ENCODE measurements at regions not wholly inside any gene's neighbourhood (a gene's known extent, or its start where the extent isn't known, plus 50 kb on each side); places are given as distances from the start of the nearest gene placed in this dataset.

DNA sequence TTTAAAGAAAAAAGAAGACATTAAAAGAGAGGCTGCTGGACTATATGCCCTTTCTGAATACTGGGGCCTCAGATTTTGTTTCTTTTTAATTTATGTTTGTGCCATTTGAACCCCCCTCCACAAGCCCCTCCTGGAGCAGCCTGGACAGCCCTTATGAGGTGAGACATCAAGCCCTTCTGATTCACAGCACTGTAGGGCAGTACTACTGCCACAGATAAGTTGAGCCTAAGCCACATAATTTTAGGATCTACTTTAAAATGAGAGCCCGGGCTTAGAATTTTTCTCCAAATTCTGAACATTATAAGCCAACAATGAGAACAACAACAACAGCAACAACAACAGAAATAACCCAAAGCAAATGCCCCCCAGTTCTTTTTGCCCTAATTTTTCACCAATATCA lies 256.9 kb upstream of the SALL1 start:
- no peak for DNase-seq

DNA sequence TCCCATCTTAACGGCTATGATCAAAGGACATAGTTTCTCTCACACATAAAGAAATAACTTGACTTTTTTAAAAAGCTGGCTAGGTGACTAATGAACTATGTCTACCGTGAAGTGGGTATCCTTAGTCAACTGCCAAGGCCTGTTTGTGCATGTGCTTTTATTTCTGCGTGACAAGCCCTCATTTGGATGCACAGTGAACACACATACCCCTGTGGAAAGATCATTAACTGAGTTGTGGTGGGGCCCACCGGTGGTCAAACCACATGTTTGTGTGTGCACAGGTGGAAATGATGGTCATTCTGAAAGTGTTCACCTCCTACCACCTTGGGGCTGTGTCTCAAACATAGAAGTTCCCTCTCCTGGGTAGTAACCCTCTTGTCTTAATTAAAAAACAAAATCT lies 256.1 kb upstream of the SALL1 start:
- DNase-seq = no peak

DNA sequence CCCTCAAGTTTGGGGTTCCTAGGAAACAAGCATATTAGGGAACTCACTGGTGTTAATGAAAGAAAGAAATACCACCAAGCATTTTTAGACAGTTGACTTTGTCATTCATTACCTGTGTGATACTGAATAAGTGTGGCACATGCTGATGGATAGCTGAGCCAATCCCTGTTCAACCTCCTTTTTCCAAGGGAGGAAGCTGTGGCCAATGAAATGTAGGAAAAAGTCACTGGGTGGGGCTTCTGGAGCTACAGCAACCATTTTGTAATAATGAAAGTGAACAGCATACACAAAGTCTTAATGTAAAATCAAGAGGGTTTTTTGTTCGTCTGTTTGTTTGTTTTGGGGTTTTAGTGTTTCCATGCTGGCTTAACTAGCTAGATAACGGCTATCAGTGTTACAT lies 254.3 kb upstream of the SALL1 start:
- DNase-seq = no peak

DNA sequence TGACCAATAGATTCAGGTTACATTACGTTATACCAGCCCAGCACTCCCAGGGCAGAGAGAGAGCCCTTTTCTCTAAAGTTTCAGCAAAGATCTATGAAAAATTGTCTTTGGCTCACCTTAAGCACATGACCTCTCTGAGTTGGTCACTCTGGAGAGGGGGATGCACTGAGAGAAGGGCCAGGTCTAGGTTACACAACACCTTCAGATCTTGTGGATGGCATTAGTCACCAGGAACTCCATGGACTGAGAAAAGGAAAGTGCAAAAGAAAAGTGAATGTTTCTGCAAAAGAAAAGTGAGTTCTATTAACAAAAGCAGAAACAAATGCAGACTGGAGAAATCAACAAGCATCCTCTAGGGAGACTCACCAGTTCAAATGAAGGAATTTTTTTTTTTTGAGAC lies 253.3 kb upstream of the SALL1 start:
- no peak for DNase-seq

DNA sequence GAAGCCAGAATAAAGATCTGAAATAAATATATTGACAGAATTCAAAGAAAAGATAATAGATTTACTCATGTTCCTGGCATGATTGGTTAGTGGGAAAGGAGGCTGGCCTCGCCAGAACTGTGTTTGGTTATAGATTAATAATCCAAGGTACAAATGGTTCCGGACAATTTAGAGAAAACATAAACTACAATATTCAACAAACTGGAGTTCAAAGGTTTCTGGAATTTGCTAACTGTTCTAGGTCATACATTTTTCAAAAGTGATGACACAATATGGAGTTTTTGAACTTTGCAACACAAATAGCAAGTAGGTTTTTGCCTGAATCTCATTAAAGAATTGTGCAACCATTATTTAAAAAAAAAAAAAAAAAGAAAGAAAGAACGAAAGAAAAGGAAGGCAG lies 251.7 kb upstream of the SALL1 start:
- no peak for DNase-seq

DNA sequence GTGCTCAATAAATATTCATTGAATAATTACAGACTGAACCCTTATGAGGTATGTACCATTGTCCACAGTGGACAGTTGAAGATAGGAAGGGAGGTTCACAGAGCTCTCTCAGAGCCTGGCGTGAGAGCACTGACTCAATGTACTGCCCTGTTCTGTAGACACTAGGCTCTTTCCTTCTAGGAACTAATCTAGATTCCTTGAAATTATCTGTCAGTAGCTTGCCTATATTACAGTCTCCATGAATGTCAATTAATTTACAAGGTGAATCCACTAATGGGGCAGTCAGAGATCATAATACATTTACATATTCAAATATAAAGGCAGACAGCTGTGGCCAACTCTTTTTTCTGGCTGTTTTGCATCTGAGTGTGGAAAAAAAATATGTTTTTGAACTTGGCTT lies 251.2 kb upstream of the SALL1 start:
- DNase-seq = no peak

DNA sequence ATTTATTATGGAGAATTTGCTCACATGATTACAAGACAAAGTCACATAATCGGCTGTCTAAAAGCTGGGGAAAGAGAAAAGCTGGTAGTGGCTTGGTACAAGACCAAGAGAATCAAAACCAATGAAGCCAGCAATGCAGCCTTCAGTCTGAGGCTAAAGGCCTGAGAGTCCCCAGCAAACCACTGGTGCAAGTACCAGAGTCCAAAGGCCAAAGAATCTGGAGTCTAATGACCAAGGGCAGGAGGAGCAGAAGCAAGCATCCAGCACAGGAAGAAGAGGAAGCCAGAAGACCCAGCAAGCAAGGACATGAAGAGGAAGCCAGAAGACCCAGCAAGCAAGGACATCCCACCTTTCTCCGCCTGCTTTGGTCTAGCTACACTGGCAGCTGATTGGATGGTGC lies 250.6 kb upstream of the SALL1 start:
- no peak for DNase-seq

DNA sequence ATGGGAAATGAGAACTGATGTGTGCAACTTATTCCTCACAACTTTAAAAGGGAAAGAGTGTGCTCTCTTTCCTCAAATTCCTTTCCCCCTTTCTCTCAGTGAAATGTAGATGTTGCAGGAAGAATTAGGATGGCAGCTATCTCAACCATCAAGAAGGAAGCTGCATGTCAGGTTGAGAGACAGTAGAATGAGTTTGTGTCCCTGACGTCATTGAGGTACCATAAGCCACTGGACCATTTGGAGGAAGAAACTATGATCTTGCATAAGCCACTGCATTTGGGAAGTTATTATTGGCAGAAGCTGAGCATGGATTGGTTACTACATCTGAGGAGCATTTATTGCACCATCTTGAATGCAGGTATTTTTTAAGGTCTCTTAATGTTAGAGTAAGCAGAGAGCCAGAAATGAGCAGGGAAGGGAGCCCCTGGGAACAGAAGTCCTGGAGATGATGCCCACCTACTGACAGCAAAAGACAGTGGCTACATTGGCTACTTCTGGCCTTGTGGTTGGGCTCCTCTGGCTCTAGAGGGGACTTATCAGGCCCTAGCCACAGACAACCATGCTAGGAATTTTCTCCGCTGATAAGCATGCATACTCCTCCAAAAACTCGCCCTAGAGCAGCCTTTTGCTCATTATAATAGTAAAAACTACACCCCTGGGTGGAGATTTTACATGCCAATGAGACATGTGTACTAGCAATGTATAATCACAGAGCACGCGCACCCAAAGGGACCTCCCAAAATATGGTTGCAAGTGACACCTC lies 249.0 kb upstream of the SALL1 start:
- DNase-seq = no peak

DNA sequence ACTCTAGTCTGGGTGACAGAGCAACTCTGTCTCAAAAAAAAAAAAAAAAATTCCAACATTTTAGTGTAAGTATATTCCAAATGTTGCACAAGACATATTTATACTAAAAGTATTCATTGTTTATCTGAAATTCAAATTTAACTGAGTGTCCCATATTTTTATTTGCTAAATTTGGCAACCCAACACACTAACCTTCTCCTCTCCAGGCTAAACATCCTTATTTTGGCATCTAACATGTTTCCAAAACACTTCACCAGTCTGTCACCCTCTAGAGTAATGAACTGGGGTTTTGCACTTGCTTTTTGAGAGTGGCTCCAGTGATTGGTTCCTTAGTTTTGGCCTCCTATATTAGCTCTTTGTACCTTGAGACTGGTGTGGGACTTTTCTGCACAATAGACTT lies 243.4 kb upstream of the SALL1 start:
- DNase-seq = no peak

DNA sequence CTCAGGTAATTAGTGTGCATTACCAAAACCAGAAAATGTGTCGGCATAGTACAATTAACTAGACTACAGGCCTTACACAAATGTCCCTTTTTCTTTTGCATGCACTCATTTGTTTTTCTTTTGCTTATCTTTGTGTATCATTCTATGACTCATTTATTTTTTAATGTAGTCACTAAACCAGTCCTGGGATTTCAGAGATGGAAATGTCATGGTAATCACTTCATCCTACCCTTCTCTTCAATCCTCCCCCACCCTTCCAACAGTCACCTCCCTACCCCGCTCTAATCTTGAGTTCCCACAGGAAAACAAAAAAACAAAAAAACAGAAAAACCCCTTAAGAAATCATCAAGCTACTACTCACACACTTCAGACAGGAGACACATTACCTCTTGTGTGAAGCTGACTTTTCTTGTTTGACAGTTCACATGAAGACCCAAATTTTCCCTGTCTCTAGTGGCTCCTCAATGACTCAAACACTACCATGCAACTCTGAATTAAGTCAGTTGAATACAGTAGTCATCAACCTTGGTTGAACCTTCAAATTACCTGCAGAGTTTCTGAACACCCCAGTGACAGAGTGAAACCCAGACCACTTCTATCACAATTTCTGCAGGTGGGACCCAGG lies 242.4 kb upstream of the SALL1 start:
- DNase-seq = no peak

DNA sequence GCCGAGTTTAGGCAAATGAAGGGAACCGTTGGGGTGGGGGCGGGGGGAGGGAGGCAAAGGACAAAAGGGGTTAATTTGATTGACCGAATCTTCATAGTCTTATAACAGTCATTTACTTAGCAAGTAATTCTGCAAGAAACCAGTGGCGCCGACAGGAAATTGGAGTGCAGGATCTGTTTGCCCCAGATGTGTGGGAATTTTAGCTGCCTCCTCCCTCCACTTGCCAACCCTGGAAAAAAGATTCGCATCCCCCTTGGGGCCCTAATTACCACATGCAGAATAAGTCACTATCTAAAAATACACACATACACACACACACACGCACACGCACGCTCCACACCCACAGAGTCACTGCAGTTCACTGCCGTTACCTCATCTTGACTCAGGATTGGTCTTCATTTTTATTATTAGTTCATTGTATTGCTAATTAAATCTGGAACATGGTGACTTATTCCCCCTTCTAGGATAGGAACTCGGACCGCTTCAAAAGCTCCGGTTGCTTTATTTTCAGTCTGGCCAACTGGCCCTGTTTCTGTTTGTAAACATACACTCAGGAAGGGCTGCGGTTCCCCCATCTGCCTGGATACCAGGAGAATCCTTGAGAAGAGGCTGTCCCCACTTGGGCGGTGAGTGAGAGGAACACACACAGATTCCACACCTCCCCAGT lies 241.6 kb upstream of the SALL1 start:
- no peak for DNase-seq

DNA sequence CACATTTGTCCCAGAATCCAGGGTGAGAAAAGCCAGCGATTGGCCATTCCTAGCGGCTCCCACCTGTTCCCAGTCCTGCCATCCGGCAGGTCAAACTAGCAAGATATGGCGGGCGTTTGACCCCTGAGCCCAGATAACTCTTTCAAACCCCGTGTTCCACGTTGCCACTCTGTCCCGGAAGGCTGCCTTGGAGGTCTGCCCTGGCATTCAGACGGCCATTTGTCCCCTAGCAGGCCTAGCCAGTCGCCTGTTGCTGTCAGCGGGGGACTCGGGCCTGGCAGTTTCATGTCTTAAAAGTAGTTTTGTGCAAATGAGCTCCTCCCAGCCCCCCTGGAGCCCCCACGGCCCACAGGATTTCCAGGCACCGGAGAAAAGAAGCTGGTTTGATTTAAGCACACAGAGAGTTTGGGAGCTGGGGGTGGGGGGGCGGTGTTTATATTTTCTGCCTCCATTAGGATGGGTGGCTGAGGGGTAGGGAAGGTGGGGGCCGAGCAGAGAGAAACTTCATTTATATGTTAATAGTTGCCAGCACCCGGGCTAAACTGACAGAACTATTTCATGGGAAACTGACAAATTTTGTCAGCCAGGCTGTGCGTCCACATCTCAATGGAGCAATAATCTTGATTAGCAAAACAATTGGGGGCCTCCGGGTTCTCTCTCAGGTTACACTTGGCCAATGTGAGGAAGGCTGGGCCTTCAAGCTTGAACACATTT lies 240.9 kb upstream of the SALL1 start:
- DNase-seq = no peak

DNA sequence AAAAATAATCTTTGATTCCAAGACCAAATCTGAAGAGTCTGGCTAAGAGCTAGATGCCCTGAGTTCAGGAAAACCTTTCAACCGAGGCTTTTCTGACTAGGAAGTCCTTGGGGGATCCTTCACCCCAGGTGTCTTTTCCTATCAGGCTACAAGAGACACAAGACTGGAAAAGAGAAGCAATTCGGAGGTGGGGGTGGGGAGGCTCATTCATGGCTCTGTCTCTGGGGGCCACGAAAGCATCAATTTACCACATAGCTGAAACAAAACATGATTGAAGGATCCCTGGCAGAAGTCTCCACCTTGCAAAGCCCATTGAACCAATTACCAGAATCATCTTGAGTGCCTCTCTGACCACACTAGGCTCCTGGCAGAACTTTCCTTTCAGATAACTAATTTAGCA lies 239.8 kb upstream of the SALL1 start:
- DNase-seq = no peak

DNA sequence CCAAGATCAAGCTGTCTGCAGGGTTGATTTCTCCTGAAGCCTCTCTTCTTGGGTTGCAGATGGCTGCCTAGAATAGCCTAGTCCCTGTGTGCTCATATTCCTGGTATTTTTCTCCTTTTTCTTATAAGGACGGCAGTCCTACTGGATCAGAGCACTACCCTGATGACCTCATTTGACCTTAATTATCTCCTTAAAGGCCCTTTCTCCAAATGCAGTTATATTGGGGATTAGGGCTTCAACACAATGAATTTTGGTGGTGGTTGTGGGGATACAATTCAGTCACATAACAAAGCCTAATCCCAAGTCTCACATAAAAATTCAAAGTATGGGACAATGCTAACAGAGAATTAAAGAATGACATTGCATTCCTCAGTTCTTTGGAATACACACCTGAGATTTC lies 238.8 kb upstream of the SALL1 start:
- DNase-seq = no peak

DNA sequence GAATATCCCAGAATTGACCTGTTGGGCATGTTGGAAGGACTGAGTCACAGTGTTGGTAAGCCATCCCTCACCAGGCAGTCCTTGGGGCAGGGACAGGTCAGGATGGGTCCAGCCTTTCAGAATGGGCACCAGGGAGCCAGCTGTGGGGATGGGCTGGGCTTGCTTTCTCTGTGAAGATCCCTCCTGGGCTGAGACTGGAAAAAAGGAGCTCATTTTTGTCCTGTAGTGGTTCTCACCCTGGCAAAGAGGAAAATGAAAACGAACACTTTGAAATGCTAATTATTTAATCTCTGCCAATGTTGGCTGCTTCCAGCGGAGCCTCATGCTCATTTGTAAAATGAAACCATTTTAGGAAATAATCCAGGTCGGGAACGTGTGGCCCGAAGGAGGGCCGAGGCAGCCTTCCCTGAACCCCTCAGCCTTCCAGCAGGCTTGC lies 237.5 kb upstream of the SALL1 start:
- no peak for DNase-seq

DNA sequence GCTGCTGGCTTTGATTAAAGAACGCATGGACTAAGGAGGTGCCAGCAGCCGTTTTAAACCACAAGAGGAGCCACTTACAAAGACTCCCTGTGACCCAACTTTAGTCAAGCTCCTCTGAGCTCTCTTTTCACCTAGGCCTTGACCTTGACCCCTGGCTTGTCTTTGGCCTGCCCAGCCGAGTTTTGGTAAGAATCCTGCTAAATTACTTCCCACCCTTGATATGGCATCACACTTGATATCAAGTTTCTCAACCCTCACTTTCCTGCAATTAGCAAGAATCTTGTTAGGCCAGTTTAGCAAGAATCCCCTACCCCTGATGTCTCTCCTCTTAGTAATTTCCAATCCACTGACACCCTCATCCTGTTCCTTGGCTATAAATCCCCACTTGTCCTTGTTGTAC lies 232.8 kb upstream of the SALL1 start:
- DNase-seq = no peak

DNA sequence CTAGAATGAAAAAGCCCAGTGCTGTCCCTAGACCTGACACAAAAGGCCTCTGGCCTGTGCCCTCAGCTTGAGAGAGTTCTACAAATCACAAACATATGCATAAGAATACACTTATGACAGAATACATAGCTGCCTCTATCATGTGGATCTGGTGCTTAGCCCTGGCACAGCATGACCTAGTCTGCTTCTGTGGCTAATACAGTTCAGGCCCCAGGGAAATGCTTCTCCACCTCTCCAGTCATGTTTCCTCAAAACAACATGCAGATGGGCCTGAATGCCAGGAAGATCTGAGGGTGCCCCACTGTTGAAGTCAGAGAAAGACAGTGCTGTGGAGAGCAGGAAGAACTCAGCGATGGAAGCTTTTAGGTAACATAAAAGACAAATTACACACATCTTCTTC lies 231.9 kb upstream of the SALL1 start:
- DNase-seq = no peak

DNA sequence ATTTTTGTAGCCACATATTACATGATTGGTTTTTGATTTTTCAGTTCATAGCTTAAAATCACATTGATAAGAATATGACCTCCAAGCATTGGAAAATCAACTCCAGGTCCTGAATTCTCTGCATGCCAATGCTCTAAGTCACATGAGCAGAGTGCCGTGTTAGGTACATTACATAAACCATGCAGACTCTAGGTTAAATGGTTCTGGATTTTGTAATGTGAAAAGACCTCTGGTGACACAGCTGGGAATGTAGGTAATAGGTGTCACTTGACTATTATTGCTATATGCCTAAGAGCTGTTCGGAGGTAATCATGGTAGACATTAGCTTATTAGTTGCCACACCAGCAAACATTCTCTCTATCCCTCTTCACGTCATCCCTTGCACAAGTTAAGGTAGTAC lies 231.1 kb upstream of the SALL1 start:
- DNase-seq = no peak

DNA sequence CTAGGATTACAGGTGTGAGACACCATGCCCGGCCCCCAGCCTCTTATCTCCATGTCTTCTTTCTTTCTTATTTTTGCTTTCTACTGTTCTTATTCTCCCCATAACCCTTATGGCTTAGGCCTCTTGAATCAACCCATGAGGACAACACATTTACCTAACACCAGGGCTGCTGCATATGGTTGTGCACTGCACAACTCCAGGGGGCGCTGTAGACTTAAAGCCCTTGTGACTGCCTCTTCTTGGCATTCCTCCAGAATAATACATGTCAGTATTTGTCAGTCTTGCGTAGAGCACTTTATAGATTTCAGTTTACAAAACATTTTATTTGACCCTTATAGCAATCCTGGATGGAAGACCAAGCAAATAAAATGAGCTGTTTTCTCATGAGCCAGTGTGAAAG lies 225.0 kb upstream of the SALL1 start:
- DNase-seq = no peak

DNA sequence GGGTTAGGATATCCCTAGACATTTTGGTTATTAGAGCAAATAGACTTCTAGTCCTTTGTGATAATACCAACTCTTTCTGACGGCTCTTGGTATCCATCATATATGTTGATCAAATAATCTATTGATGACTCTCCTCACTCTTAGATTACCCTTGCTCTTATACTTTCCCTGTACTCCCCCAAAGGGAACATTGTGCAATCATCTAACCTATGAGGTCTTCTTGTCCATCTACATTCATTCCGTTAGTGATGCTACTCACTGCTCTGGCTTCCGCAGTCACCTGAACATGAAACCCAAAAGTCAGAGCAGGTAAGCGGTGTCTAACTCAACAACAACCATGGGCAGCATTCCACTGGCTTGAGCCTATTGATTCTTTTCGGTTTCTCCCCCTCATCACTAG lies 223.7 kb upstream of the SALL1 start:
- DNase-seq = no peak

DNA sequence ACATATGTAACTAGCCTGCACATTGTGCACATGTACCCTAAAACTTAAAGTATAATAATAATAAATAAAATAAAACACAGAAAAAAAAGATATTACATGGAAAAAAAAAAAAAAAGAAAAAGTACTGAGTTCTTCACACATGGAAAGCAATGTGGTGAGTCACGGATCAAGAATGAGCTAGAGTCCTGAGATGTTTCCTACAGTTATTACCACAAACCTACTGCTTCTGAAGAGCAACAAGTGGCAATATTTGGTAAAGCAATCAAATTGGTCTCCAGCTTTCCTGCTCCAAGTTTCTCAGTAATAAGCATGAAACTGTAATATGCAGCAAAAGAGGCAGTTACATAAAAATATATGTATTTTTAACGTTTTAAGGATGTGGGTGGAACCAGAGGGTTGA lies 223.3 kb upstream of the SALL1 start:
- no peak for DNase-seq

DNA sequence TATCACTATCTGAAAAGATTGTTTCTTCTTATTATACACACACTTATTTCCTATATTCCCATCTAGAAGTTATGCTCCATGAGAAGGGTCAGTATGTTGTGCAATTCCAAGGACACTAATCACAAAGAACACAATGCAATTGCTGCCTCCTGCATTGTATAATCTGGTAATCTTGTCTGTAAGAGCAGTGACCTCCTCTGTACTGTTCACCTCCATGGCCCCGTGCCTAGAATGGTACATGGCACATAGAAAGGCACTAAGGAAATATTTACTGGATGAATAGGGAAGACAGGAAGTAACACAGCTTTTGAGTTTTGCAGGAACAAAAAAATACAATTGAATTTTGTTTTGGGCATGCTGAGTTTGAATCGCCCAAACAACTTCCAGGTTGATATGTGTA lies 214.6 kb upstream of the SALL1 start:
- no peak for DNase-seq

DNA sequence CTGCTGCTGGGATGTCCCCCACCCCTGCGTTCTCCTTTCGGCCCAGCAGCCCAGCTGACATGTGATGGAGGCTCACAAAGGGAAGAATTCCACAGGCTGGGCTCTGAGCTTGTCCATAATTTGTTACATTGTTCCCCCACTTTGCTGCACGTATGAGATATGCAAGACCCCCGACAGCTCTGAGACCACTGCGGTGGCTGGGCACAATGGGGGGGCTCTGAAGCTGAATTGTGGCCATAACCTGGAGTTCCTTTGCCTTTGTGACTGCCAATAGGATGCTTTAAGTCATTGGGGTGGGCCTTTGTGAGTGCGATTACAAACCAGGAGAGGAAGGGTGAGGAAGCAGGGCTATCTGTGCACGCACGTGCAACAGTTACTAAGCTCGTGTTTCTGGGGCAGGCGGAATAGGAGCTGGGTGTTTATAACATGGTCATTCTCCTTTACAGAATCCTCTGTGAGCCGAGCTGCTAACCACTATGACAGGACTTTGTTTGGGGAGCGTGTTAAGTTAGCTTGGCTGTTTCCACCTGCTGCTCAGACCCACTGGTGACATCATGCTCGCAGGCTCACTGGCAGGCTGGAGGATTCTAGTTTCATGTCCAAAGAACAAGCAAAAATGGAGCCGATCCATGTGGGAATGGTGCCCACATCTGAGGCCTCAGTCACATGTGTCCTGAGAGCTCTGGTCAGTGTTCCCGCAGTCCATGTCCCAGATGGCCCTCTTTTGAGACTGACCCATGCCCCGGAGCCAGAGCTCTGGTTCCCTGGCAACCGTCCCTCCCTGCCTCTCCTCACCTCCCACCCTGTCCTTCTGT lies 208.3 kb upstream of the SALL1 start:
- no peak for DNase-seq

Measured in CD4-positive, alpha-beta T cell treated with Interferon alpha-2 for 1 hour (primary cell).